Lower lobe of right lung (tissue), 2 donors: ENCODE measurements at regions not wholly inside any gene's neighbourhood (a gene's known extent, or its start where the extent isn't known, plus 50 kb on each side); places are given as distances from the start of the nearest gene placed in this dataset.

Source experiments
- ATAC-seq, 2 donors: fragments of 200-7000 bp; cut with Tn5 transposase; one replicate each; pipeline ENCODE4 v1.9.1; 2020 to 2022; ENCODE audit warnings: mild to moderate bottlenecking in 2 of 2, moderate library complexity in 2 of 2
- DNase-seq: peaks from one replicate; pipeline ENCODE4 v3.0.0-alpha.2; 2020
- H3K27ac ChIP-seq: fragments of 200-600 bp; one replicate; pipeline ENCODE4 v1.8.0; 2022
- H3K27me3 ChIP-seq: fragments of 200-600 bp; one replicate; pipeline ENCODE4 v1.8.0; 2022; ENCODE audit warnings: low read depth
- H3K36me3 ChIP-seq: fragments of 200-600 bp; one replicate; pipeline ENCODE4 v1.8.0; 2022; ENCODE audit warnings: mild to moderate bottlenecking
- H3K4me1 ChIP-seq: fragments of 200-600 bp; one replicate; pipeline ENCODE4 v1.8.0; 2022
- H3K4me3 ChIP-seq: fragments of 200-600 bp; one replicate; pipeline ENCODE4 v1.8.0; 2022; ENCODE audit warnings: mild to moderate bottlenecking
- H3K9me3 ChIP-seq: fragments of 200-600 bp; one replicate; pipeline ENCODE4 v1.8.0; 2022
- intact Hi-C: fragments of 100-400 bp; cut with DNase I; formaldehyde crosslinking; loops from one replicate; pipeline ENCODE4 v1.11.0; 2022
- TF ChIP-seq, protein P1 (sequence below): fragments of 200-600 bp; IDR thresholded peaks from one replicate; pipeline ENCODE4 v1.8.0; 2022; ENCODE audit warnings: antibody characterized with exemption, mild to moderate bottlenecking
- donor health status: DM: no; HTN: yes; CAD: no; lungs with severe emphysema.

DNA sequence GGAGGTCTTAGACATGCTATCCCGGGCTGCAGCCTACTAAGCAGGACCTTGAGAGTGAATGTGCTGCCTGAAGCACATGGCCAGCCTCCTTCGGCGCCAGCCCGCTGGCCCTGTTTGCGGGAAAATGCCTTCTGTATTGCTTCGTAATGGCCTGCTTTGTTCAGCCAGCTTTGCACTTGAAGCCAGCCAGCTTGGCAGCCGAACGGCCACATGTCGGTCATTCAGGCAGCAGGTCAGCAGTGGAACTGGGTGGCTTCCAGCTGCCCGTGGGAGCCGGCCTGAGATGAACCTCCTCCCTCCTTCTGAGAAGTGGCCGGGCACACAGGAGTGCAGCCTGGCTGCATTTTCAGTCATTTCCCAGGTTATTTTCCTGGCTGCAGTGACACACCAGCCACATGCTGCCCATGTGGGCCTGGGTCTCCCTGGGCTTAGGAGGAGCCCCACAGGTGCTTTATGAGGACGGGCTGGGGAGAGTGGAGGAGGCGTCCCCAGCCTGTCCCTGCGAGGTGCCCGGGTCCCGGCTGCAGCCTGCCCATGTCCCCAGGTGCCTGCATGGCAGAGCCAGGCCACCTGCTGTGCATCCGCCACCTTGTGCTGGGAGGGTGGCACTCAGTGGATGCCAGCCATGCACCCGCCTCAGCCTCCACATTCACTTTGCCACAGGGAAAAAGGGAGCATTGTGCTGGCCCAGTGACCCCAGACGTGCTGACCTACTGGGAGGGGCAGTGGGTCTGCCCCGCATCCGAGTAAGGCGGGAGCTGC, 103.5 kb downstream of the SIK1 start:
- Histone ChIP-seq H3K9me3 (no peaks in the 10 kb centered on the region), H3K4me1 (peaks cover 18% of the 10 kb centered on the region), H3K4me3 (no peak overlapping the region), H3K27ac (no peak overlapping the region), H3K27me3 (no peaks in the 10 kb centered on the region), H3K36me3 (no peaks in the 10 kb centered on the region)
- peak; percentile 80 to 92 for ATAC-seq
- peak; percentile 90 for DNase-seq
- intact Hi-C loops, result no loop called here
- TF ChIP-seq, protein P1, sequence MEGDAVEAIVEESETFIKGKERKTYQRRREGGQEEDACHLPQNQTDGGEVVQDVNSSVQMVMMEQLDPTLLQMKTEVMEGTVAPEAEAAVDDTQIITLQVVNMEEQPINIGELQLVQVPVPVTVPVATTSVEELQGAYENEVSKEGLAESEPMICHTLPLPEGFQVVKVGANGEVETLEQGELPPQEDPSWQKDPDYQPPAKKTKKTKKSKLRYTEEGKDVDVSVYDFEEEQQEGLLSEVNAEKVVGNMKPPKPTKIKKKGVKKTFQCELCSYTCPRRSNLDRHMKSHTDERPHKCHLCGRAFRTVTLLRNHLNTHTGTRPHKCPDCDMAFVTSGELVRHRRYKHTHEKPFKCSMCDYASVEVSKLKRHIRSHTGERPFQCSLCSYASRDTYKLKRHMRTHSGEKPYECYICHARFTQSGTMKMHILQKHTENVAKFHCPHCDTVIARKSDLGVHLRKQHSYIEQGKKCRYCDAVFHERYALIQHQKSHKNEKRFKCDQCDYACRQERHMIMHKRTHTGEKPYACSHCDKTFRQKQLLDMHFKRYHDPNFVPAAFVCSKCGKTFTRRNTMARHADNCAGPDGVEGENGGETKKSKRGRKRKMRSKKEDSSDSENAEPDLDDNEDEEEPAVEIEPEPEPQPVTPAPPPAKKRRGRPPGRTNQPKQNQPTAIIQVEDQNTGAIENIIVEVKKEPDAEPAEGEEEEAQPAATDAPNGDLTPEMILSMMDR, result no peak

DNA sequence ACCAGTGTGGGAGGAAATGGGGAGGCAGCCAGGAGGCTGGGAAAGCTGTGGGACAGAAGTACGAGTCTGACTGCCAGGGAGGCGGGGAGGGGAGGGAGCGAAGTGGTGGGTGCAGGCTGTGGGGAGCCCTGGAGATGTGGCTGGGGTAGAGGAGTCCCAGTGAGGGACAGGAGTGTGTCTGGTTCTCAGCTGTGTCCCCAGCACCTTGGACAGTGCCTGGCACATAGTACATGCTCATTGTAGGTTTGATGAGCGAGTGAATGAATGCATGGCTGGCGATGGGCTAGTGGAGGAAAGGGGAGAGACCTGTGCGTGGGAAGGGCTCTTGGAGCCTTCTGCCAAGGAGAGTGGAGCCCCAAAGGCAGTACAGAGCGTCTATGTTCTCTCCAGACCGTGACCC, 104.1 kb downstream of the SIK1 start:
- ATAC-seq (peak; percentile 2 to 25), DNase-seq (no peak)
- Histone ChIP-seq H3K4me3 (no peak overlapping the region), H3K4me1 (peaks cover 18% of the 10 kb centered on the region), H3K9me3 (no peaks in the 10 kb centered on the region), H3K27me3 (no peaks in the 10 kb centered on the region), H3K27ac (no peak overlapping the region), H3K36me3 (no peaks in the 10 kb centered on the region)
- TF ChIP-seq, protein P1, result no peak
- intact Hi-C loops, result no loop called here

DNA sequence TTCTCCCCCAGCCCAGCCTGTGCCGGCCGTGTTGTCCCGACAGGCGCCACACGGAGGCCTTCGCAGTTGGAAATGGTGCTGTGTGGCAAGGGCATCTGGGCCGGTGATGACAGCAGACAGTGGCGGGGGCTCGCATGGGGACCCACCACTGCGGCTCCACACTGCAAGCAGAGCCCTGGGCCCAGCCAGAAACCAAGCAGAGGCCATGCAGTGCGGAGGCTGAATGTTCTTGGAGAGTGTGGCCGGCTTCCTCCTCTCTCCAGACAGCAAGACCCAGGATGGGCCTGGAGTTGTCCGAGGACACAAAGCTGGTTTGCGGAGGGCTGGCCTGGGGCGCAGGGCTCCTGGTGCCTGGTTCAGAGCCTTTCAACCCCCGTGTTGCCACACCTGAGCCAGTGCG, 104.6 kb downstream of the SIK1 start:
- H3K4me3 ChIP-seq, result no peak overlapping the region
- H3K27me3 ChIP-seq, result no peaks in the 10 kb centered on the region
- no peaks in the 10 kb centered on the region for H3K36me3 ChIP-seq
- H3K4me1 ChIP-seq, result peaks cover 18% of the 10 kb centered on the region
- no peak for DNase-seq
- intact Hi-C loops, result no loop called here
- H3K27ac ChIP-seq, result no peak overlapping the region
- no peaks in the 10 kb centered on the region for H3K9me3 ChIP-seq
- no peak for ATAC-seq
- TF ChIP-seq, protein P1, result no peak

DNA sequence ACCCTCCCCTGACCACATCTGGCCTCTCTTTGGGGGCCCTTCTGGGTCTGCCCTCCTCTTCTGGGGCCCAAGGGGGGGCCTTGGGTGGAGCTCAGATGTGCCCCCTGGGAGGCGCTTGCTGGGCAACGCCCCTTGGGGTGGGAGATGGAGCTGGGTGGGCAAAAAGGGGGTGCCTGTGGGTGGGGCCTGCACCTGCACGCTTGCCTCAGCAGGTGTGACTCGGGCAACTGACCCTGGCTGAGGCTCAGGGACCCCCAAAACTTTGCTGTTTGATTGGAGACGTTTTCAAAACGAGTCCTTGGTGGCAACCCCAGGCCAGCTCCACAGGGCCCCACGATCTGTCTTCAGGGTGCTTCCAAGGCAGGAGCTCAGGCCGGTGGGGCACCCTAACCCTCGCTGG, 105.3 kb downstream of the SIK1 start:
- DNase-seq, result no peak
- Histone ChIP-seq H3K4me3 (no peak overlapping the region), H3K27me3 (no peaks in the 10 kb centered on the region), H3K27ac (no peak overlapping the region), H3K36me3 (no peaks in the 10 kb centered on the region), H3K9me3 (no peaks in the 10 kb centered on the region), H3K4me1 (peaks cover 18% of the 10 kb centered on the region)
- intact Hi-C loops, result no loop called here
- TF ChIP-seq, protein P1, result no peak
- no peak for ATAC-seq

DNA sequence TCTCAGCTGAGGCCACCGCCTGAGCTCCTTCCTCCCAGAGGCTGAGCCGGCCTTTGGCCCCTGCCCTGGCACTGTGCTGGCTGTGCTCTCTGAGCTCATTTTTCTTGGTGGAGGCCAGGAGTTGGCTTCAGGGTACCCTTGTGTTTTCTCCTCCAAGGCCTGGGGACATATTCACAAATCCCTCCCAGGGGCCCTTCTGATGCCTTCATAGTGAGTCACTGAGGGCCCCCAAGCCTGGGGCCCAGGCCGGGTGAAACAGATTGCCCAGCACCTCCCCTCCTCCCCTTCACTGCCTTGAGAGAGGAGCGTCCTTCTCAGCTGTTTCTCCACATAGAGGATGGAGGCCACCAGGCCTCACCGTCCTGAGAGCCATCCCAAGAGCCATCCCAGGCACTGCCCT, 105.8 kb downstream of the SIK1 start:
- no peaks in the 10 kb centered on the region for H3K27me3 ChIP-seq
- intact Hi-C loops, result no loop called here
- H3K9me3 ChIP-seq, result no peaks in the 10 kb centered on the region
- peaks cover 18% of the 10 kb centered on the region for H3K4me1 ChIP-seq
- DNase-seq (no peak), ATAC-seq (no peak)
- H3K4me3 ChIP-seq, result no peak overlapping the region
- no peaks in the 10 kb centered on the region for H3K36me3 ChIP-seq
- H3K27ac ChIP-seq, result no peak overlapping the region
- TF ChIP-seq, protein P1, result no peak
